SJCRH30 (cell line): ENCODE measurements at regions not wholly inside any gene's neighbourhood (a gene's known extent, or its start where the extent isn't known, plus 50 kb on each side); places are given as distances from the start of the nearest gene placed in this dataset.

Source experiments
- DNase-seq, 2 experiments: peaks; one replicate each; pipeline ENCODE4 v3.0.0-alpha.2; 2015 to 2020
- H3K27ac ChIP-seq: fragments of 250-450 bp; sonication (Bioruptor Pico); 2 replicates; pipeline ENCODE4 v1.5.1; 2020; ENCODE audit warnings: mild to moderate bottlenecking, moderate library complexity
- H3K27me3 ChIP-seq: fragments of 250-450 bp; sonication (Bioruptor Pico); 2 replicates; pipeline ENCODE4 v1.5.1; 2020; ENCODE audit warnings: mild to moderate bottlenecking, moderate library complexity
- H3K36me3 ChIP-seq: fragments of 250-450 bp; sonication (Bioruptor Pico); 2 replicates; pipeline ENCODE4 v1.5.1; 2020; ENCODE audit warnings: mild to moderate bottlenecking, moderate library complexity
- H3K4me1 ChIP-seq: fragments of 250-450 bp; sonication (Bioruptor Pico); 2 replicates; pipeline ENCODE4 v1.5.1; 2020; ENCODE audit warnings: mild to moderate bottlenecking, moderate library complexity
- H3K4me3 ChIP-seq: fragments of 250-450 bp; sonication (Bioruptor Pico); 2 replicates; pipeline ENCODE4 v1.5.1; 2020; ENCODE audit warnings: mild to moderate bottlenecking, moderate library complexity
- H3K9me3 ChIP-seq: fragments of 250-450 bp; sonication (Bioruptor Pico); replicated peaks from 2 replicates; pipeline ENCODE4 v1.5.1; 2020; ENCODE audit warnings: mild to moderate bottlenecking, moderate library complexity

DNA sequence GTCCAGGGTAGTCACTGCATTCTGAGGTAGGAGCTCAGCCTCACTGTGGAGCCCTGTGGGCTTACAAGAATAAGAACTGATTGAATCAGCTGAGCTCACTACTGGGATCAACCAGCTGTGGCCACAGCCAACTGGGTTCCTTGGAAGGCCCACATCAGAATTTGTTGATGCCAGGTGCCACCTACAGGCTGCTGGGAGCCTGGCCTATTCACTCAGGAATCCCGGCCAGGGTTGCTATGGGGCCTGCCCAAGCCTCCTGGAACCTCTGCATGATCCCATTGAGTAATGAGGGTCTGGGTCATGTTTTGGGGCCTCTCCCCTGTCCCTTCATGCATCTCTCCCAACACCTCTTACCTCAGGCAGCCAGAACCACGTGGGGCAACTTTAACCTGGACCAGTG, 53.9 kb upstream of the KIAA1210 start:
- Histone ChIP-seq H3K27ac (no peak overlapping the region), H3K36me3 (no peaks in the 10 kb centered on the region), H3K9me3 (no peaks in the 10 kb centered on the region), H3K27me3 (no peaks in the 10 kb centered on the region), H3K4me3 (no peak overlapping the region), H3K4me1 (no peaks in the 10 kb centered on the region)
- DNase-seq, result peak; percentile 23 to 31

DNA sequence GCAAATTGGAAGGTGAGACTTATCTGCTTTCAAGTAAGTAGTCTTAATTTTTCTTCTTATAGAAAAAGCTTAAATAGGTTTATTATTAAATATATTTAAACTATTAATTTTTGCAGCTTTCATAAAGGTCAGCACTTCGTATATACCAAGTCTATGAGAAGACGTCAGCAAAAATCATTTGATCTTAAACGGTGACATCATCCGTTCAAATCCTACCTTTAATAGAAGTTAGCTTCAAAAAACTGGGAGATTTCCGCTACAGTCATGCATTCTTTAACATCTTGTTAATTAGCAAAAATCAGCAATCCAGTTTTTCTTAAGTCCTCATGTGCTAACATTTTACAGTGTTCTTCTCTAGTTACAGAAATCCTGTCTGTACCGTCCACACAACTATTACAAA, 49.9 kb upstream of the PGRMC1 start:
- DNase-seq, result no peak
- Histone ChIP-seq H3K4me3 (peak overlapping the region; percentile 52), H3K4me1 (no peaks in the 10 kb centered on the region), H3K9me3 (no peaks in the 10 kb centered on the region), H3K27ac (no peak overlapping the region), H3K27me3 (no peaks in the 10 kb centered on the region), H3K36me3 (no peaks in the 10 kb centered on the region)
